ENCODE measurements at regions not wholly inside any gene's neighbourhood (a gene's known extent, or its start where the extent isn't known, plus 50 kb on each side); places are given as distances from the start of the nearest gene placed in this dataset.

DNA sequence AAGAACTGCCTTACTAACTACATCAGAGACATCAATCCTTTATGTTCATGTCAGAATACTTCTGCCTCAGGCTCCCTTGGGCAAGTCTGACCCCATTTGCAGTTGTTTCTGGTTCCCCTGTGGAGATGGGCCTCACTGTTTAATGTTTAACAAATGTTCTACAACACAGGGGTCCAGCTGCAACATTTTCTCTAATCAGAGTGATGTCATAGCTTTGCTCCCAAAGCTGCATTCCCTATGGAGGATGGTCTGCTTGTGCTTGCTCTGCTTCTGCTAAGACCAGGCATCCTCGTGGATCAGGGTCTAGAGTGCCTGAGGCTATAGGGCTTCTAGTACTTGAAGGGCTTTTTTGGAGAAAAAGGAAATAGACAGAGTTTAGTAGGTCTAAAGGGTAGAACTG is 1071.2 kb downstream of the TTLL7 start:
- DNase-seq = no peak

DNA sequence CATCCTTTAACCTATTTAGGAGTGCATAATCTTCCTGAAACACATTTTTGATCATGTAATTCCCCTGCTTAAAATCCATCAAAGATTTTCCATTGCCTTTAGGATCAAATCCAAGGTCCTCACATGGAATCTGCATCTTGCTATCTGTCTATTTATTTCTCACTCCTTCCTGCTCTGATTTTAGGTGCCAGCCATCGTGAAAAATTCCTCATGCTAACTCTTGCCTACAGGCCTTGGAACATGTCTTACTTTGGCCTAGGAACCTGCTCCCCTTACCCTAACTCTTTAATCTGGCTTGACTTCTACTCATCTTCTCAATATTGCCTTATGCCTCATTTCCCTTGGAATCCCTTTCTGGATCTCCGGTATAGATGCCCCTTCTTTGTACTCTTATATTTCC is 1074.3 kb downstream of the TTLL7 start:
- no peak for DNase-seq

DNA sequence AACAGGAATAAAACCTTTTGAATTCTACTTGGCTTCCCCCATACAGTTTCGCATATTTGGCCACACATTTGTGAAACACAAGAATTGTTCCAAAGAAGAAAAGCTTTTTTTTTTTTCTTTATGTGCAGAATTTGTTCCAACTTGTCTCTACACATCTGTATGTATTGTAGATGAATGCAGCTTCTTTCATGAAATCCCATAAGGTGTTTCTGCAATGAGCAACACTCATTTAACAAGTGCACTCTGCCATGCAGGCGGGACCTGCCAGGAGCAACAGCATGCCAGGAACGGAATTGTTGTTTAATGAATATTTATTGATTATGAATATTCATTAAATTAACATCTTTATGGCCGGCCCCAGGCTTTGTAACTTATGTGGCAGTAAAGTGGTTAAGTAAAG is 1075.0 kb downstream of the TTLL7 start:
- no peak for DNase-seq

DNA sequence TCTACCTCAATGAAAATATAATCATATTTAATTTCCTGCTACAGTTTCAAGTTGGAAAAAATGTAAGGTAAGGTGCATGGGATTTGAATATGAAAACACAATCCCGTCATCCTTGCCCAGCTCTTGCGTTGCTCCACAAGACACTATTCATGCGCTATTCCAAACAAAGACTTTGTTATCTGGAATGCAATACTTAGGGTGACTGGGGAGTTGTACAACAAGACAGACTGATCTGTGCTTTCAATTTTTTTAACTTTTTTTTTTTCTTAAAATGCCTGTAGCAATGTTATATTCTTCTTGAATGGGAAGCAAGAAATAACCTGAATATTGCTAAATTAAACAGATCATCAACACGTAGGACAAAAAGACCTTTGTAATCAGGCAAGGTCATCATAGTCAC is 1077.2 kb downstream of the TTLL7 start:
- DNase-seq = no peak

DNA sequence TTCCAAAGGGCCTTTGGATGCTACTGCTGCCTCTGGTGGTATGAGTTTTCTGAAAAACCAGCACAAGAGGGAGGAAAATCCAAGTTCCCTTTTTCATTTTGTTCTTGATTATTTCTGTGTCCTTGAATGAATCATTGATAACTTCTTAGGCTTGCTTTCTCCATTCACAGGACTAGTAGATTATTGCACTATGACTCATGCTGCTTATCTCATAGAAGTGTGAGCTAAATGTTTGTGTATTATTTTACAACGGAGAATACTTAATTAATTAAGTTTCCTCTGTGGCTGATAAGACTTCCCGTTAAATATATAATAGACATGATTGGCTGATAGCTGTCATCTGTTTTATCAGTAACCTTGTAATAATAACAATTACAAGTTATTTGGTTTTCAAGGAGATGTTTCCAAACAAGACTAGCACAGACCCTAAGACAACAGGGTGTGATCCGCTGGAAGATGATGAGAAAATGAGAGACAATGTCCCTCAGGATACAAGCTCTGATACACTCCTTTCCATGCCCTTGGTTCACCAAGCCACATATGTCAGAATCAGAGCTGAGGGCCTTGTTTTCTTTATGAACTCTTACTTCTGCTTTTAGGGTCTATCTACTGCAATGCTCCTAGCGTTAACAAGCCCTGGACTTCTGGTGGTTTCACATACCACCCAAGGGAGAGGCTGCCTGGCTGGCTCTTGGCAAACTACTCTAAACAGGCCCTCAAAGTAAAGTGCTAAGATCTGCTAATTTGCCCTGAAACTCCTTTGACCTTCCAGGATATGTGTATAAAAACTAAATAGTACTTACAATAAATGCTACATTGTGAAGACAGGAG is 1078.3 kb downstream of the TTLL7 start:
- DNase-seq = no peak

DNA sequence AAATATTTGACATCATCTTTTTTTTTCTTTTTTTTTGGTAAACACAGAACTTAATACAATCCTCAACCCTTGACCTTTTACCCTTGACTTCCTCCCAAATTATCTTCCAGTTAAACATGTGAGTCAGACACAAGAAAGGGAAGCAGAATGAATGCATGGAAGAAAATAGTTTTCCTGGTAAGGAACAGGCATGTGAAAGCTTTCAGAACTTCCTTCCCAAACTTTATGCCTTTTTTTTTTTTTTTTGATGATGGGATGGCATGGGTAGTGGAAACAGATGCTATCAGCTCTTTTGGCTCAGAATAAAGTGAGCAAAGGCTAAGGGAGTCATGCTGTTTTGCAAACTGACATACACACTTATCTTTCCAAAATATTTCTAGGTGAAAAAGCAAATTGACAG is 1079.1 kb downstream of the TTLL7 start:
- DNase-seq = no peak

DNA sequence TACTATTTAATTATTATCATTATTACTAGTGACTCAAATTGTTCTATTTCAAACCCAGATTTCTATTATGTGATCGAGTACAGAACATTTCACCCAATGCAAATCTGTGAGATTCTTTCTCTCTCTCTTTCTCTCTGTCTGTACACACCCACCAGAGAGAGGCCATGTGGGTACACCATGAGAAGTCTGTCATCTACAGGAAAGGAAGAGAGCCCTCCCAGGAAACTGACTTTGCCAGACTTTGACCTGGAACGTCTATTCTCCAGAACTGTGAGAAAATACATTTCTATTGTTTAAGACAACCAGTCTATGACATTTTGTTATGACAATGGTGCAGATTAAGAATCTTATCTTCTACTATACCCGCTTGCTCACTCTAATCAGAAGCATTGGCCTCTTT is 1091.6 kb downstream of the TTLL7 start:
- DNase-seq = no peak

DNA sequence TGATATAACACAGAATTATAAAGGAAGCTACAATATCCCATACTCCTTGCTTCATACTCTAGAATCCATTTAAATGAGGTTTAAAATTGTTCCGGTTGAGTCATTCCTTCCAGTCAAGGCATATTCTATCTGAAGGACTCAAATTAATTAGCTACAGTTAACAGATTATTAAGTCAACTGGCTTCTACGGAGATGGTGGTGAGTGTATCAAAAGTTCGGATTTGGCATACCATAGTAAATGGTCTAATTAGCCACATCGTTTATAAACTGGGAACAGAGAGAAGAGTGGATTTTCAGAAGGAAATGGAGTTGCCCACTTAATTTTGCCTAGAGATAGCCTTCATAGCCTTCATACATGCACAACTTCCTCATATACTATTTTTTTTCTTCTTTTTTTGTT is 1095.3 kb downstream of the TTLL7 start:
- no peak for DNase-seq

DNA sequence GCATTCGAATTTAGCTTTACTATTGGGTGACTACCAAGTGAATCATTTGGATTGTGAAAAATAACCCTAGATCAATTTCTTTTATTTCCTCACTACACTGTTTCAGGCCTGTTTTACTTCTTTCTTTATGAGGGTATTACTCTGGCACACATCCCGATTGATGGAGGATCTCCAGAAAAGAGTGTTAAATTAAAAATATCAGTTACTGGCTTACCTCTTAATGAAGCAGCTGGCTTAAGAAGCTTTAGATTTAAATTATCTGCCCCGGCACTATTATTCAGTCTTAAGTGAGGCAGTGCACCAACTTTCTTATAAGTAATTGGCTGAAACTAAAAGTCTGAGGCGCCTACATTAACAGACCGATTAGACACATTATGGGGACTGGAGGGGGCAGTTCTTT is 1097.4 kb downstream of the TTLL7 start:
- no peak for DNase-seq

DNA sequence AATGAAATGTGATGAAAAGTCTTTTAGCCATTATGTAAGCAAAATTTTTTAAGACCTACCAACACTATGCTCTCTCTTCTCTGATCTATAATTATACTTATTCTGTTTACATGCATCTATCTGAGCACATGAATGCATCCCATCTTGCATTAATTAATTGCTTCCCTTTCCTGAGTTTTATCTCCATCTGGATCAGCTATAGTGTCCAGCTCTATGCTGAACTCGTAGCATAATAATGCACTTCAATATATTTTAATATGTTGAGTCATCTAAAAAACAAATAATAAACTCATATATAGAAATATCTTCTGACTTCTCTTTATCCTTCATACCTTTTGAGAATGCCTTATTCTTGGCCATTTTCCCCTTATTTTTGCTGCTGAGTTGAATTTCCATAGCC is 1097.8 kb downstream of the TTLL7 start:
- DNase-seq = no peak

DNA sequence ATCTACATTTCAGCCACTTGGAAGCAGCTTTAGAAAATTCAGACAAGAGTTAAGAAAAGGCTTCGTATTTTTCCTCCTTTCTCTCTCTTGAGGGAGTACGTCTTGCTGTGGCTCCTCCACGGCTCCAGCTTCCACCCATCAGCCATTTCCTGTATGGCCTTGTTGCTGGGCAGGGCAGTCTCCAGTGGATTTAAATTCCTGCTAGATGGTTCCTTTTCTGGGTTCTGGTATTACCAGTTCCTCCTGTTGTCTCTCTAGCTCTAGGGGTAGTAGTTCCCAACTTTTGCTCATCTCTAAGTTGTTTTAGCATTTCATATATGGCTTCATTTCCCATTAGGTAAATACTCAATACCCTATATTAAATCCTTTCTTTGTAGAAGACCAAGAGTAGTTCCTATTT is 1098.3 kb downstream of the ADGRL2 start:
- no peak for DNase-seq

DNA sequence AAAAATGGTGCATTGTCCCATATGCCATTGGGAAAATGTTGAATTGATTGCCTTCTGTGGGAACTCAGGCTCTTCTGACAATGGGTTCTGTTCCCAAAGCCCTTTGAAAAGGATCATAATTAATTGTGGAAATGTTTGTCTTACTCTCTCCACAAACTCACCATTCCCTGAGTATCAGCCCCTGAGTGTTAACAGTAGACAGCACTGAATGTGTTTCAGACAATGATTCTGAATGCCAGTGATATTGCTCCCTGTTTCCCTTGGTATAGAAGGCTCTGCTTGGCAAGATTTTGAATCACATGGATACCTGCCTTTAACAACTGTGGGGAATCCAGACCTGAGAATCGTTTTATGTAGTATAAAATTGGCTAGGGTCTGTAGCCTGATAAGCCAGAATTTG is 1096.8 kb downstream of the ADGRL2 start:
- no peak for DNase-seq

DNA sequence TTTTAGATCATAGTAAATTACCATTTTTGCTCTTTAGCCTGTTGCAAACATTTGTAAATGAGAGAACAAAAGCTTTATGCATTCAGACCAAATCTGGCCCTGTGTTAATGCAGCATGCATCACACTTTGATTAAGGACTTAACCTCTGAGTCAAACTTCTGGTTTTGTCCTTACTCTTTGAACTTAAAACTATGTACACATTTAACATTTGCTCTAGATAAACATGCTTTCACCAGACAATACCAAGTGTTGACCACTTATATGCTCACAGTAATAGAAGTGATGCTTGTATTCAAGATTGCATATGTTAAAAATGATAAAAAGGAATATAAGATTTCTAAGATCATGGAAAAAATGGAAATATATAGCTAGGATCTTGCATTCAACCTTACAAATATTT is 1095.3 kb downstream of the ADGRL2 start:
- DNase-seq = no peak

DNA sequence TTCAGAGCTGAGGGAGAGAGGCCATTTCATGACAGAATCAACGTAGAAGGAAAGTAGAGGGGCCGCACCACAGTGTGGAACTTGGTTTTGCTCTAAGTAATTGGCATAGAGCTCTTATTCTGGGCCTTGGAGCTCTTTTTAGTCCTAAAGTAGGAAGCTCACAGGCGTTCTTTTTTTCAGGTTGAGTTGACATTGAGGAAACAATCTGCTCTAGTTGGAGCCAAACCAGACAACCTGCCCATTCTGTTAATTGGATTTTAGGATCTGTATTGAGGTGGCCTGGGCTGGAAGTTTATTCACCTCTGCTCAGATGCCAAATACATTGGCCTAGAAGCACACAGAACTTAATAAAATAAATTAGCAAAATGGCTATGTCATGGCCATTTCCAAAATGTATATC is 1093.9 kb downstream of the ADGRL2 start:
- DNase-seq = no peak

DNA sequence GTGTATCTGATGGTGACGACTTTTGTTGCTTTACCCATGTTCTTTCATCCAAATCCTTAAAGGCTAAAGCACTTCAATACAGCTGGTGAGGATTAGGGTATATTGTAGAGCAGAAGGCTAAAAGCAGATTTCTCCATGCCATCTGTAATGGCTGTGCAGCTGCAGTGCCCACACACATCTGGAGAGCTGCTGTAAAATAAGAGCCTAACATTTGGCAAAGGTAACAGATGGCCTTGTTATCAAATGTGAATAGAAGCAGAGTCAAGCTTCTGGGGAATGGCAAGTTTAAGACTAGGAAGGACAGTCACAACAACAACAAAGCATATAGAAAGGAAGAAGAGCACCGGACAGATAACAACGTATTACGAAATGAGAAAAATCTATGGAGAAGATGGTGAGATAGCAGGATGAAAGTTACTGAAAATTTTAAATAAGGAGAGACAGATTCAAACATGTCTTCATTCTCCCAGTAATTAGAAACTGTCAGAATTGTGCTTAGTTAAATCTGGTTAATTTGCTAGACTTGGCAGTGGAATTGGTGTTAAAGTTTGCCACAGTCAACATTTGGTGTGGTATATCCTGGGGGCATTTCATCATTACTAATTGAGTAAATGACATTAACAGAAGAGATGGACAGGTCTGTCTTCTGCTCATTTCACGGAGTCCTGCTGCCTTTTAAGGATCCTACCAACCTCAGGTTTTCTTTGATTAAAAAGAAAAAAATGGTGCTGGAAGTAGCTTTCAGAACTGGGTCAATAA is 1093.2 kb downstream of the ADGRL2 start:
- no peak for DNase-seq

DNA sequence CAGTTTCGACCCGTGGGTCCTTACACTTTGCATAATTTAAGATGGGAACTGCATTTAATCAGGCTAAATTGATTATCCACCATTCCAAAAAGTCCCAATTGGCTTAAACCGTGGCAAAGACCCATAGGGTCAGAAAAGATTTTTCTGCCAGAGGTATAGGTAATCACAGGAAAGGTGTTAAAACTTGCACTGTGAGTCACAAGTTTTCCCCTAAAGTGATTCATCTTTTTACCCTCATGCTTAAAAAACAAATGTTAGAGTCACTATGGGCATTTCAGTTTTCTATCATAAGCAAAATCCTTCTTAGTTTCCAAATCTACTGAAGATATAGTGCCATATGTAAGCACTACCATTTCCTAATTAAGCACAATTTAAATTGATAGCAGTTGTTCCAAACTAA is 1079.8 kb downstream of the ADGRL2 start:
- DNase-seq = no peak

DNA sequence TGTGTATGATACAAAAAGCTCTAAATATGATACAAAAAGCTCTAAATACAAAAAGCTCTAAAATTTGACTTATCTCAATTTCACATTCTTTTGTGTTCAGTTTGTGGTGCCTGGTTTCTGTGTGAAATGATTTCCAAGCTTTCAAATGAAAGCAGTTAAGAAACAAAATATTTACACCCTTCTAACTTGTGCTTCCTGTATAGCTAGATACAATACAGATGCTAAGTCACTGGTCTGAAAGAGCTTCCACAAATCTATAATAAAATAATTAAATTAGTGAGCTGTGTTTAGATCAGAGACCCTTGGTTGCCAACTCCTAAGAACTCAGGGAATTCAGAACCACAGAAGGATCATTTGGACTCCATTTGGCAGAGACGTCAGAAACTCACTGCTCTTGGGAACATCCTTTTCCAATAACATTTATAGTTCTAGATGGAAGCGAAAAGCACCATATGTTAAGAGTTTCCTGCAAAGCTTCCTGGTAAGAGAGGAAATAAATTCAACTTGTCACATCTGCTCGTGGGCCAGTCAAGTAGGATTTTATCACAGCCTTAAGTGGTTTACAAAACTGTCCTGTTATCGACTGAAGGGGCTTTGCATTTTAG is 1079.1 kb downstream of the ADGRL2 start:
- no peak for DNase-seq

DNA sequence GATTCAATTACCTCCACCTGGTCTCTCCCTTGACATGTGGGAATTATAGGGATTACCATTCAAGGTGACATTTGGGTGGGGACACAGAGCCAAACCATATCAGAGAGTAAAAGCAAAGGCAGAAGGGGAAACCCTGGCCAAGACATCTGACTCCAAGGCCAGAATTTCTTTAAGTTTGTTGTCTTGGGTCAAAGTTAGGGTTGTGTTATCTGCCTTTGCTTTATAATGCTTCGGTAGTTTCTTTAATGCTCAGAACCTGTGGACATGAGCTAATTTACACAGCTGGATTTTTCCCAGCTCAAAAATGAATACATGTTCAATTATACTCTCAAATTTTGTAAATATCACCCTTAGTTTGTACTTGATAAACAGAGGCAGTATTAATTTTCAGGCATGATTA is 1074.4 kb downstream of the ADGRL2 start:
- no peak for DNase-seq

DNA sequence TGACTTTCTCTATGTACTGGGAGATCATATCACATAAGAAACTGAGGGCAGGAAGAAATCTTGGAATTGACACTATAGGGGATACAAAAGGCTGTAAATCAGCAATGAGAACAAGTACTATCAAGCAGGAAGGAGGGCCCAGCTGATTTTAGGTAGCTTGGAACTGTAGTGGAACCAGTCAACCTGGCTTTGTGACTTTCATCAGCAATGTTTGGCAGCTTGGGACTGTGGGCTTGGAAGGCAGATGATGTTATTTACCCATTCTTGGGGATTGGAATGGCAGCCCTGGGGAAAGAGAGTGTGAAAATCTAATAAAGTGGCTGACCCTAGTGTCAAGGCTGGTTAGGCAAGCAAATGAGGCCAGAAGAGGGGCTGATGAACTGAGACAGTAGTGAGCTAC is 1073.3 kb downstream of the ADGRL2 start:
- DNase-seq = no peak

DNA sequence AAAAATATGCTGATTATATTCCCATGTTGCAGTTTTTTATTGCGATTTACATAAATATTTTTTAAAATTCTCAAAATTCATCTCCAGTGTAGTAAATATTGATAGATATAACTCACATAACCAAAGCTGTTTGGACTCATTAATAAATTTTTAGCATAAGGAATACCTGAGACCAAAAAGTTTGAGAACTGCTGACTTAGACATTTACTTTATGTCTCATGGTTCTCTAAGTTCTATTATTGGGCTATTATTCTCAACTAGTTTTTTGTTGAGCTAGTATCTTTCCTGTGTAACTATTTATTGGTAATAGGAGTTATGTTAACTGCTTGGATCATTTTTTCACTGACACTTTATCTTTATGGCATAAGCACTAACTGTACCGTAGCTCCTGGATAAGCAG is 1069.6 kb downstream of the ADGRL2 start:
- no peak for DNase-seq

DNA sequence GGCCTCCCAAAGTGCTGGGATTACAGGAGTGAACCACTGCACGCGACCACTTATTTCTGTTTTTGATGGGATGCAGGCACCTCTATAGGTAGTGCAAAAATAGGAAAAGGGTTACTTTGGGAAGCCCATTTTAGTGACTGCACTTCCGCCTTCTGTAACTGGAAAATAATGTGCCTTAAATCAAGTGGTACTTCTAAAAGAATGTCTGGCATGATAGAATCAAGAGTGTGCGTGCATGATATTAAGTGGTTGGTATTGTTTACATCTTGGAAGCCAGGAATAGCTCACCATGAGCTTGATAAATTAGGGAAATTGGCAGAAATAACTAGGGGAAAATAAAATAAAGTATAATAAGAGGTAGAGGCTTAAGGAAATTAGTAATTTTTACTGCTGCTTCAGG is 1067.0 kb downstream of the ADGRL2 start:
- DNase-seq = no peak

DNA sequence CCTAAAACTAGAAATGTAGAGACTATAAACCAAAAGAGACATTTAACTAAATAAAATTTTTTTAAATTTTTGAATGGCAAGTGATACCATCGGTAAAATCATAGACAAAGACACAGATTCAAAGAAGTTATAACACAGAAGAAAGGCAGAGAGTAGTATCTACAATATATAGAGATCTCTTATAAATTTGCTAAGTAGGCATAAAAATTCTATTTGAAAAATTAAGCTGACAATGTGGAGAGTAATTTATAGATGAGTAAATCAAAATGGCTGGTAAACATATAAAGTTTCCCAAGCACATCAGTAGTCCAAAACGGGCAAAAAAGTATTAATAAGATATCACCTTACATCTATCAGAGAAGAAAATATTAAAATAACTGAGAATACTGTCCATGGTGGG is 1061.0 kb downstream of the ADGRL2 start:
- DNase-seq = no peak

DNA sequence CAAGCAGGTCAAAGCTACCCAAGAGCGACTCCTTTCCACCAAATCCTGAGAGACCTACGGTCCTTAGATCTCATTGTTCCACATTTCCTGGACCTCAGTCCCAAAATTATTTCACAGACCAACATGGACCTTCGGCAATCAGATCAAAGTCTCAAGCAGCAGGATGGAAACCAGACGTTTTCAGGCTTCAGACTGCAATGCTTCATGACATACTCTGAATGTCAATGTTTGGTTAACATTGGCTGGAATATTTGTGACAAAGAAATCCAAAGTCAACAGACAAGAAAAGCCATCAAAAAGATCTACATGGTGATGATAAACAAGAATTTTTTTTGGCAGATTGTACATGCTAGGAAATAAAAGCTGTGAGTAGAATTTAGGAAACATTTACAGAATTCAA is 1057.3 kb downstream of the ADGRL2 start:
- no peak for DNase-seq

DNA sequence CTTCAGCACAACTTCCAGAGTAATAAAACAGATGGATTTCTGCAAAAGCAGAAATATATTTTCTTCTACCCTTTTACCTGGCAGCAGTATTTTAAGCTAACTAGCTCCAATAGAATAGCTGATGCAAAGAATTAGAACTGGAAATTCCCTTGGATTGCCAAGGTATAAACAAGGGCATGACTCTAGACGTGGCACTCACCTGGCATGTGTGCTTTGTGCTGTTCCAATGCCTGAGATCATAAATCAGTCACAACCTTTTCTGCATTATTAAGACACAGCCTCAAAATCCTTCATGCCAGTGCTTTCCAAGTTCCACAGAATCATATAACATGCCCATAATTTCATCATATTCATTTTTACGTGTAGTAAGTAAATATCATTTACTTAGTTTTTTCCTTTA is 1048.7 kb downstream of the ADGRL2 start:
- DNase-seq = no peak
